ENCODE measurements at regions not wholly inside any gene's neighbourhood (a gene's known extent, or its start where the extent isn't known, plus 50 kb on each side); places are given as distances from the start of the nearest gene placed in this dataset.

DNA sequence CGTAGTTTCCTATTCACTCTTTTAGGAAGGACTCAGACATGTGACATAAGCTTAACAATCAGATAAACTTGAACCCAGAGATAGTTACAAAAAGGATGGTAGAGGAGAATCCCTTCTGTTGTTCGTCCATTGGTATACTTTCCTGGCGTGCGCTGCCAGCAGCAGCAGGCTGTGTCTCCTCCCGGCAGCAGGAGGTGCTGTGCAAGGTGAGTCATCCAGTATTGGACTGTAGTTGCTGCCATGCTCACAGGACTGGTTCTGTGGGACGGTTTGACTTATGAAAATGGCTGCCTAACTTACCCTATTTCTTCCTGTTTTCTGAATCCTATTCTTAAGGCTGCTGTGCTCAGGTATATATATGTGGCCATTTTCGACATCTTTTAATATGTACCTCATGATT is 253.4 kb upstream of the LRRC3B start:
- TF ChIP-seq TAF1 (conservative IDR thresholded peaks at IDR 0.05) (no peak), SP1 (IDR thresholded peaks at IDR 0.05) (no peak), JUND (IDR thresholded peaks at IDR 0.05) (no peak), REST (IDR thresholded peaks at IDR 0.05) (no peak), GABPA (IDR thresholded peaks at IDR 0.05 in 1 of 2, conservative IDR thresholded peaks at IDR 0.05 in 1 of 2) (no peak), NR2F2 (IDR thresholded peaks at IDR 0.05) (no peak)
- TF ChIP-seq, protein P1, sequence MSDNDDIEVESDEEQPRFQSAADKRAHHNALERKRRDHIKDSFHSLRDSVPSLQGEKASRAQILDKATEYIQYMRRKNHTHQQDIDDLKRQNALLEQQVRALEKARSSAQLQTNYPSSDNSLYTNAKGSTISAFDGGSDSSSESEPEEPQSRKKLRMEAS (IDR thresholded peaks at IDR 0.05) = no peak
- no peaks in the 10 kb centered on the region for H3K9me3 ChIP-seq (ENCODE audit: control insufficient read depth in 4 of 4, low read length in 3 of 4)
- no peak overlapping the region for H3K27ac ChIP-seq (ENCODE audit: low read depth in 1 of 2, low read length in 2 of 2)
- no peak overlapping the region for H3K9ac ChIP-seq (ENCODE audit: low read depth in 1 of 2, low read length in 2 of 2)
- H3K4me1 ChIP-seq (ENCODE audit: control insufficient read depth in 4 of 4, insufficient read depth in 4 of 4, low read length in 3 of 4) = no peaks in the 10 kb centered on the region
- no peak for DNase-seq (ENCODE audit: low spot score)
- 74% methylated on average over 7 of the region's 7 CpGs for WGBS
- H3K27me3 ChIP-seq (ENCODE audit: control insufficient read depth in 4 of 4, insufficient read depth in 4 of 4, low read length in 3 of 4) = no peaks in the 10 kb centered on the region
- H3K36me3 ChIP-seq (ENCODE audit: control insufficient read depth in 4 of 4, insufficient read depth in 3 of 4, low read depth in 1 of 4, low read length in 3 of 4) = no peaks in the 10 kb centered on the region
- H3K4me3 ChIP-seq (ENCODE audit: low read depth in 1 of 3, low read length in 3 of 3) = no peak overlapping the region

DNA sequence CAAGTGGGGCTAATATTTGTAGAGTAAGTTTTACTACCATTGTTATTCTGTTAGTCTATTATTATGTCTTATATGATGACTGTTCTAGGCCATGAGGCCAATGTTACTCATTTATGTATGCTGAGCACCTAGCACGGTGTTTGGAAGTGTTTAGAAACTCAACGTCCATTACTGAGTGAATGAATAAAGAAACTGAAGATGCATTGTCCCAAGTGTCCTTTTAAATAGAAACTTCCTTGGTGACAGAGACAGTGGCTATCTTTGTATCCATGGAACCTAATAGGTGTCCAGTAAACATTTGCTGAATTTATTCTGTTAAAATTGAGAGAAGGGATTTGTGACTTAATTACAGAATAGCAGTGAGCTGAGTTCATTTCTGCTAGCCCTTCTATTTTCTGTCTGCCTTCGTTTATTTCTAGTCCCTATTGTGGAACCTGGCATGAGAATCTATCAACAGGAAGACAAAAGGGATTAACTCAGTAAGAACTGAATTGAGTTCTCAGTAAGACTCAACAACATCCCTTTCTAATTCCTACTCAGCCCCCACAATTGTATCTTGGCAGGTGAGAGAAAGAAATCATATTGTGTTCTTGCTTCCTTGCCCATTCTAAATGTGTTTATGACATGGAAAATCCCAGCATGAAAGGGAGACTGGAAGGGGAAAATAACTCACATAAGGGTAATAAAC is 246.6 kb upstream of the LRRC3B start:
- Histone ChIP-seq H3K9me3 (ENCODE audit: control insufficient read depth in 4 of 4, low read length in 3 of 4) (no peaks in the 10 kb centered on the region), H3K4me3 (ENCODE audit: low read depth in 1 of 3, low read length in 3 of 3) (no peak overlapping the region), H3K9ac (ENCODE audit: low read depth in 1 of 2, low read length in 2 of 2) (no peak overlapping the region), H3K4me1 (ENCODE audit: control insufficient read depth in 4 of 4, insufficient read depth in 4 of 4, low read length in 3 of 4) (no peaks in the 10 kb centered on the region), H3K27me3 (ENCODE audit: control insufficient read depth in 4 of 4, insufficient read depth in 4 of 4, low read length in 3 of 4) (peaks cover 0 to 2% (median 0%) of the 10 kb centered on the region in 4 donors), H3K36me3 (ENCODE audit: control insufficient read depth in 4 of 4, insufficient read depth in 3 of 4, low read depth in 1 of 4, low read length in 3 of 4) (no peaks in the 10 kb centered on the region), H3K27ac (ENCODE audit: low read depth in 1 of 2, low read length in 2 of 2) (no peak overlapping the region)
- WGBS = 70% methylated on average over 3 of the region's 3 CpGs
- no peak for TF ChIP-seq ZBTB33 (IDR thresholded peaks at IDR 0.05)
- no peak for DNase-seq (ENCODE audit: low spot score)

GRCh38 chr3:26381411-26381810 is 241.2 kb upstream of the LRRC3B start:
- 26% methylated on average over 1 of the region's 1 CpG for WGBS
- no peak overlapping the region for H3K9ac ChIP-seq (ENCODE audit: low read depth in 1 of 2, low read length in 2 of 2)
- no peak for DNase-seq (ENCODE audit: low spot score)
- H3K27ac ChIP-seq (ENCODE audit: low read depth in 1 of 2, low read length in 2 of 2) = no peak overlapping the region
- H3K4me1 ChIP-seq (ENCODE audit: control insufficient read depth in 4 of 4, insufficient read depth in 4 of 4, low read length in 3 of 4) = no peaks in the 10 kb centered on the region
- H3K4me3 ChIP-seq (ENCODE audit: low read depth in 1 of 3, low read length in 3 of 3) = no peak overlapping the region
- no peaks in the 10 kb centered on the region for H3K9me3 ChIP-seq (ENCODE audit: control insufficient read depth in 4 of 4, low read length in 3 of 4)
- no peaks in the 10 kb centered on the region for H3K27me3 ChIP-seq (ENCODE audit: control insufficient read depth in 4 of 4, insufficient read depth in 4 of 4, low read length in 3 of 4)
- no peaks in the 10 kb centered on the region for H3K36me3 ChIP-seq (ENCODE audit: control insufficient read depth in 4 of 4, insufficient read depth in 3 of 4, low read depth in 1 of 4, low read length in 3 of 4)
- TF ChIP-seq SP1 (IDR thresholded peaks at IDR 0.05) = no peak
- no peak for TF ChIP-seq FOXA2 (IDR thresholded peaks at IDR 0.05)
- no peak for TF ChIP-seq HNF4G (IDR thresholded peaks at IDR 0.05)
- TF ChIP-seq RAD21 (IDR thresholded peaks at IDR 0.05) = no peak
- TF ChIP-seq GABPA (IDR thresholded peaks at IDR 0.05 in 1 of 2, conservative IDR thresholded peaks at IDR 0.05 in 1 of 2) = no peak
- TF ChIP-seq EGR1 (IDR thresholded peaks at IDR 0.05; ENCODE audit: low read depth in 2 of 2) = no peak
- TF ChIP-seq, protein P2, sequence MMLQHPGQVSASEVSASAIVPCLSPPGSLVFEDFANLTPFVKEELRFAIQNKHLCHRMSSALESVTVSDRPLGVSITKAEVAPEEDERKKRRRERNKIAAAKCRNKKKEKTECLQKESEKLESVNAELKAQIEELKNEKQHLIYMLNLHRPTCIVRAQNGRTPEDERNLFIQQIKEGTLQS (IDR thresholded peaks at IDR 0.05) = no peak
- TF ChIP-seq JUND (IDR thresholded peaks at IDR 0.05) = no peak
- no peak for TF ChIP-seq FOXA1 (IDR thresholded peaks at IDR 0.05)
- no peak for TF ChIP-seq TAF1 (conservative IDR thresholded peaks at IDR 0.05)
- TF ChIP-seq NR2F2 (IDR thresholded peaks at IDR 0.05) = no peak
- no peak for TF ChIP-seq RXRA (IDR thresholded peaks at IDR 0.05)
- TF ChIP-seq YY1 (IDR thresholded peaks at IDR 0.05) = no peak
- TF ChIP-seq, protein P1 (IDR thresholded peaks at IDR 0.05) = no peak
- TF ChIP-seq, protein P3, sequence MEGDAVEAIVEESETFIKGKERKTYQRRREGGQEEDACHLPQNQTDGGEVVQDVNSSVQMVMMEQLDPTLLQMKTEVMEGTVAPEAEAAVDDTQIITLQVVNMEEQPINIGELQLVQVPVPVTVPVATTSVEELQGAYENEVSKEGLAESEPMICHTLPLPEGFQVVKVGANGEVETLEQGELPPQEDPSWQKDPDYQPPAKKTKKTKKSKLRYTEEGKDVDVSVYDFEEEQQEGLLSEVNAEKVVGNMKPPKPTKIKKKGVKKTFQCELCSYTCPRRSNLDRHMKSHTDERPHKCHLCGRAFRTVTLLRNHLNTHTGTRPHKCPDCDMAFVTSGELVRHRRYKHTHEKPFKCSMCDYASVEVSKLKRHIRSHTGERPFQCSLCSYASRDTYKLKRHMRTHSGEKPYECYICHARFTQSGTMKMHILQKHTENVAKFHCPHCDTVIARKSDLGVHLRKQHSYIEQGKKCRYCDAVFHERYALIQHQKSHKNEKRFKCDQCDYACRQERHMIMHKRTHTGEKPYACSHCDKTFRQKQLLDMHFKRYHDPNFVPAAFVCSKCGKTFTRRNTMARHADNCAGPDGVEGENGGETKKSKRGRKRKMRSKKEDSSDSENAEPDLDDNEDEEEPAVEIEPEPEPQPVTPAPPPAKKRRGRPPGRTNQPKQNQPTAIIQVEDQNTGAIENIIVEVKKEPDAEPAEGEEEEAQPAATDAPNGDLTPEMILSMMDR (IDR thresholded peaks at IDR 0.05; ENCODE audit: low read depth, low read length, missing input control) = no peak
- no peak for TF ChIP-seq ZBTB33 (IDR thresholded peaks at IDR 0.05)

All from liver (tissue), 8 donors.